GM23338 (cell line): ENCODE measurements at regions not wholly inside any gene's neighbourhood (a gene's known extent, or its start where the extent isn't known, plus 50 kb on each side); places are given as distances from the start of the nearest gene placed in this dataset.

Experiments used
- ATAC-seq: fragments of 200-7000 bp; cut with Tn5 transposase; 3 replicates; pipeline ENCODE4 v1.9.1; 2020
- DNase-seq: peaks from one replicate; pipeline ENCODE4 v3.0.0-alpha.2; 2015; ENCODE audit warnings: low spot score
- H2AFZ ChIP-seq: fragments of 200-600 bp; sonication (generic); 2 replicates; pipeline ENCODE4 v1.8.0; 2016; ENCODE audit warnings: antibody characterized with exemption, mild to moderate bottlenecking, moderate library complexity
- H3F3A ChIP-seq: fragments of 200-600 bp; sonication (generic); replicated peaks from 2 replicates; pipeline ENCODE4 v1.8.0; 2017; ENCODE audit warnings: antibody characterized with exemption, mixed run types, low read depth
- H3K27ac ChIP-seq: fragments of 200-600 bp; sonication (generic); 2 replicates; pipeline ENCODE4 v1.6.1; 2016; ENCODE audit warnings: low read depth
- H3K27me3 ChIP-seq: fragments of 200-600 bp; sonication (generic); 2 replicates; pipeline ENCODE4 v1.8.0; 2016; ENCODE audit warnings: mild to moderate bottlenecking, mixed run types, moderate library complexity; ENCODE audit not compliant: insufficient read depth
- H3K36me3 ChIP-seq: fragments of 200-600 bp; sonication (generic); 2 replicates; pipeline ENCODE4 v1.8.0; 2016; ENCODE audit warnings: mild to moderate bottlenecking; ENCODE audit not compliant: insufficient read depth
- H3K4me1 ChIP-seq: fragments of 200-600 bp; sonication (generic); 2 replicates; pipeline ENCODE4 v1.8.0; 2016; ENCODE audit warnings: mild to moderate bottlenecking, moderate library complexity; ENCODE audit not compliant: insufficient read depth
- H3K4me2 ChIP-seq: fragments of 200-600 bp; sonication (generic); 2 replicates; pipeline ENCODE4 v1.7.1; 2017; ENCODE audit warnings: mixed run types
- H3K4me3 ChIP-seq: fragments of 200-600 bp; sonication (generic); 2 replicates; pipeline ENCODE4 v1.6.1; 2016; ENCODE audit warnings: mixed run types
- H3K79me2 ChIP-seq: fragments of 200-600 bp; sonication (generic); replicated peaks from 2 replicates; pipeline ENCODE4 v1.8.0; 2017; ENCODE audit warnings: mild to moderate bottlenecking; ENCODE audit not compliant: insufficient read depth
- H3K9me2 ChIP-seq: fragments of 200-600 bp; sonication (generic); 2 replicates; pipeline ENCODE4 v1.8.0; 2017; ENCODE audit not compliant: insufficient read depth
- H4K20me1 ChIP-seq: fragments of 200-600 bp; sonication (generic); replicated peaks from 2 replicates; pipeline ENCODE4 v1.8.0; 2017; ENCODE audit warnings: mild to moderate bottlenecking; ENCODE audit not compliant: insufficient read depth
- H3K27ac Mint-ChIP-seq: 2 replicates; pipeline ENCODE4 v1.8.0; 2020; ENCODE audit warnings: inconsistent platforms, mild to moderate bottlenecking, moderate library complexity, mixed read lengths
- H3K27me3 Mint-ChIP-seq: 3 replicates; pipeline ENCODE4 v1.8.0; 2022; ENCODE audit warnings: low read depth, mild to moderate bottlenecking, moderate library complexity, mixed read lengths, inconsistent platforms; ENCODE audit not compliant: insufficient read depth, poor library complexity
- H3K36me3 Mint-ChIP-seq: 3 replicates; pipeline ENCODE4 v1.8.0; 2021; ENCODE audit warnings: low read depth, mild to moderate bottlenecking, inconsistent platforms, moderate library complexity, mixed read lengths
- H3K4me1 Mint-ChIP-seq: 3 replicates; pipeline ENCODE4 v1.8.0; 2020; ENCODE audit warnings: mild to moderate bottlenecking, inconsistent platforms, mixed read lengths
- H3K4me3 Mint-ChIP-seq: 3 replicates; pipeline ENCODE4 v1.8.0; 2021; ENCODE audit warnings: moderate library complexity, mild to moderate bottlenecking, inconsistent platforms, mixed read lengths
- H3K9me3 Mint-ChIP-seq: 3 replicates; pipeline ENCODE4 v1.8.0; 2020; ENCODE audit warnings: moderate library complexity, mild to moderate bottlenecking, inconsistent platforms, mixed read lengths
- CREB1 ChIP-seq: fragments of 250-450 bp; sonication (Bioruptor Pico); IDR thresholded peaks from 2 replicates; pipeline ENCODE4 v1.5.0; 2020; ENCODE audit warnings: low read depth, mild to moderate bottlenecking, moderate library complexity
- ETS1 ChIP-seq: IDR thresholded peaks from 2 replicates; pipeline ENCODE4 v1.6.1; 2016; ENCODE audit warnings: antibody characterized with exemption
- EZH2 ChIP-seq: fragments of 200-600 bp; sonication (generic); IDR thresholded peaks from one replicate; pipeline ENCODE4 v1.8.0; 2017; ENCODE audit warnings: antibody characterized with exemption, mild to moderate bottlenecking, low read depth; ENCODE audit not compliant: unreplicated experiment
- EZH2phosphoT487 ChIP-seq: fragments of 200-600 bp; sonication (generic); IDR thresholded peaks from one replicate; pipeline ENCODE4 v1.8.1; 2018; ENCODE audit warnings: antibody characterized with exemption; ENCODE audit not compliant: unreplicated experiment
- JUNB ChIP-seq: IDR thresholded peaks from one replicate; pipeline ENCODE4 v1.6.1; 2016; ENCODE audit warnings: antibody characterized with exemption; ENCODE audit not compliant: unreplicated experiment
- NANOG ChIP-seq: IDR thresholded peaks from 2 replicates; pipeline ENCODE4 v1.6.1; 2016; ENCODE audit warnings: antibody characterized with exemption, borderline replicate concordance
- POLR2AphosphoS5 ChIP-seq: IDR thresholded peaks from 2 replicates; pipeline ENCODE4 v1.6.1; 2016; ENCODE audit warnings: antibody characterized with exemption, low read depth
- STAT1 ChIP-seq: IDR thresholded peaks from one replicate; pipeline ENCODE4 v1.6.1; 2016; ENCODE audit warnings: antibody characterized with exemption; ENCODE audit not compliant: unreplicated experiment
- ZNF114 ChIP-seq: fragments of 250-450 bp; sonication (Bioruptor Pico); IDR thresholded peaks from 2 replicates; pipeline ENCODE4 v1.5.0; 2020; ENCODE audit warnings: mild to moderate bottlenecking, moderate library complexity
- ZNF331 ChIP-seq: fragments of 250-450 bp; sonication (Bioruptor Pico); IDR thresholded peaks from 2 replicates; pipeline ENCODE4 v1.5.0; 2020; ENCODE audit warnings: low read depth, mild to moderate bottlenecking, moderate library complexity
- TF ChIP-seq, protein P1 (sequence below): IDR thresholded peaks from one replicate; pipeline ENCODE4 v1.6.1; 2018; ENCODE audit warnings: antibody characterized with exemption; ENCODE audit not compliant: unreplicated experiment
- TF ChIP-seq, protein P2 (sequence below): fragments of 250-450 bp; sonication (Bioruptor Pico); IDR thresholded peaks from 2 replicates; pipeline ENCODE4 v1.5.0; 2020; ENCODE audit warnings: mild to moderate bottlenecking, moderate library complexity
- TF ChIP-seq, protein P3 (sequence below), 2 experiments: fragments of 200-600 bp in 1 of 2; sonication (generic) in 1 of 2; conservative IDR thresholded peaks; 2 replicates each; pipeline versions ENCODE4 v1.5.1 to v1.6.1; 2016 to 2017; ENCODE audit warnings: antibody characterized with exemption in 2 of 2, low read depth in 2 of 2, mild to moderate bottlenecking in 2 of 2, moderate library complexity in 1 of 2

GRCh38 chr2:77602771-77603170, 80.6 kb upstream of the LRRTM4 start:
- Histone ChIP-seq H3K4me3 (no peak overlapping the region), H3K36me3 (no peaks in the 10 kb centered on the region), H3F3A (no peaks in the 10 kb centered on the region), H3K4me2 (no peak overlapping the region), H2AFZ (no peak overlapping the region), H4K20me1 (no peaks in the 10 kb centered on the region), H3K27ac (no peak overlapping the region), H3K79me2 (no peaks in the 10 kb centered on the region), H3K4me1 (no peaks in the 10 kb centered on the region), H3K9me2 (no peaks in the 10 kb centered on the region), H3K27me3 (no peaks in the 10 kb centered on the region)
- TF ChIP-seq, protein P1, sequence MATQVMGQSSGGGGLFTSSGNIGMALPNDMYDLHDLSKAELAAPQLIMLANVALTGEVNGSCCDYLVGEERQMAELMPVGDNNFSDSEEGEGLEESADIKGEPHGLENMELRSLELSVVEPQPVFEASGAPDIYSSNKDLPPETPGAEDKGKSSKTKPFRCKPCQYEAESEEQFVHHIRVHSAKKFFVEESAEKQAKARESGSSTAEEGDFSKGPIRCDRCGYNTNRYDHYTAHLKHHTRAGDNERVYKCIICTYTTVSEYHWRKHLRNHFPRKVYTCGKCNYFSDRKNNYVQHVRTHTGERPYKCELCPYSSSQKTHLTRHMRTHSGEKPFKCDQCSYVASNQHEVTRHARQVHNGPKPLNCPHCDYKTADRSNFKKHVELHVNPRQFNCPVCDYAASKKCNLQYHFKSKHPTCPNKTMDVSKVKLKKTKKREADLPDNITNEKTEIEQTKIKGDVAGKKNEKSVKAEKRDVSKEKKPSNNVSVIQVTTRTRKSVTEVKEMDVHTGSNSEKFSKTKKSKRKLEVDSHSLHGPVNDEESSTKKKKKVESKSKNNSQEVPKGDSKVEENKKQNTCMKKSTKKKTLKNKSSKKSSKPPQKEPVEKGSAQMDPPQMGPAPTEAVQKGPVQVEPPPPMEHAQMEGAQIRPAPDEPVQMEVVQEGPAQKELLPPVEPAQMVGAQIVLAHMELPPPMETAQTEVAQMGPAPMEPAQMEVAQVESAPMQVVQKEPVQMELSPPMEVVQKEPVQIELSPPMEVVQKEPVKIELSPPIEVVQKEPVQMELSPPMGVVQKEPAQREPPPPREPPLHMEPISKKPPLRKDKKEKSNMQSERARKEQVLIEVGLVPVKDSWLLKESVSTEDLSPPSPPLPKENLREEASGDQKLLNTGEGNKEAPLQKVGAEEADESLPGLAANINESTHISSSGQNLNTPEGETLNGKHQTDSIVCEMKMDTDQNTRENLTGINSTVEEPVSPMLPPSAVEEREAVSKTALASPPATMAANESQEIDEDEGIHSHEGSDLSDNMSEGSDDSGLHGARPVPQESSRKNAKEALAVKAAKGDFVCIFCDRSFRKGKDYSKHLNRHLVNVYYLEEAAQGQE: no peak
- TF ChIP-seq EZH2: no peak
- TF ChIP-seq EZH2phosphoT487: no peak
- TF ChIP-seq, protein P2, sequence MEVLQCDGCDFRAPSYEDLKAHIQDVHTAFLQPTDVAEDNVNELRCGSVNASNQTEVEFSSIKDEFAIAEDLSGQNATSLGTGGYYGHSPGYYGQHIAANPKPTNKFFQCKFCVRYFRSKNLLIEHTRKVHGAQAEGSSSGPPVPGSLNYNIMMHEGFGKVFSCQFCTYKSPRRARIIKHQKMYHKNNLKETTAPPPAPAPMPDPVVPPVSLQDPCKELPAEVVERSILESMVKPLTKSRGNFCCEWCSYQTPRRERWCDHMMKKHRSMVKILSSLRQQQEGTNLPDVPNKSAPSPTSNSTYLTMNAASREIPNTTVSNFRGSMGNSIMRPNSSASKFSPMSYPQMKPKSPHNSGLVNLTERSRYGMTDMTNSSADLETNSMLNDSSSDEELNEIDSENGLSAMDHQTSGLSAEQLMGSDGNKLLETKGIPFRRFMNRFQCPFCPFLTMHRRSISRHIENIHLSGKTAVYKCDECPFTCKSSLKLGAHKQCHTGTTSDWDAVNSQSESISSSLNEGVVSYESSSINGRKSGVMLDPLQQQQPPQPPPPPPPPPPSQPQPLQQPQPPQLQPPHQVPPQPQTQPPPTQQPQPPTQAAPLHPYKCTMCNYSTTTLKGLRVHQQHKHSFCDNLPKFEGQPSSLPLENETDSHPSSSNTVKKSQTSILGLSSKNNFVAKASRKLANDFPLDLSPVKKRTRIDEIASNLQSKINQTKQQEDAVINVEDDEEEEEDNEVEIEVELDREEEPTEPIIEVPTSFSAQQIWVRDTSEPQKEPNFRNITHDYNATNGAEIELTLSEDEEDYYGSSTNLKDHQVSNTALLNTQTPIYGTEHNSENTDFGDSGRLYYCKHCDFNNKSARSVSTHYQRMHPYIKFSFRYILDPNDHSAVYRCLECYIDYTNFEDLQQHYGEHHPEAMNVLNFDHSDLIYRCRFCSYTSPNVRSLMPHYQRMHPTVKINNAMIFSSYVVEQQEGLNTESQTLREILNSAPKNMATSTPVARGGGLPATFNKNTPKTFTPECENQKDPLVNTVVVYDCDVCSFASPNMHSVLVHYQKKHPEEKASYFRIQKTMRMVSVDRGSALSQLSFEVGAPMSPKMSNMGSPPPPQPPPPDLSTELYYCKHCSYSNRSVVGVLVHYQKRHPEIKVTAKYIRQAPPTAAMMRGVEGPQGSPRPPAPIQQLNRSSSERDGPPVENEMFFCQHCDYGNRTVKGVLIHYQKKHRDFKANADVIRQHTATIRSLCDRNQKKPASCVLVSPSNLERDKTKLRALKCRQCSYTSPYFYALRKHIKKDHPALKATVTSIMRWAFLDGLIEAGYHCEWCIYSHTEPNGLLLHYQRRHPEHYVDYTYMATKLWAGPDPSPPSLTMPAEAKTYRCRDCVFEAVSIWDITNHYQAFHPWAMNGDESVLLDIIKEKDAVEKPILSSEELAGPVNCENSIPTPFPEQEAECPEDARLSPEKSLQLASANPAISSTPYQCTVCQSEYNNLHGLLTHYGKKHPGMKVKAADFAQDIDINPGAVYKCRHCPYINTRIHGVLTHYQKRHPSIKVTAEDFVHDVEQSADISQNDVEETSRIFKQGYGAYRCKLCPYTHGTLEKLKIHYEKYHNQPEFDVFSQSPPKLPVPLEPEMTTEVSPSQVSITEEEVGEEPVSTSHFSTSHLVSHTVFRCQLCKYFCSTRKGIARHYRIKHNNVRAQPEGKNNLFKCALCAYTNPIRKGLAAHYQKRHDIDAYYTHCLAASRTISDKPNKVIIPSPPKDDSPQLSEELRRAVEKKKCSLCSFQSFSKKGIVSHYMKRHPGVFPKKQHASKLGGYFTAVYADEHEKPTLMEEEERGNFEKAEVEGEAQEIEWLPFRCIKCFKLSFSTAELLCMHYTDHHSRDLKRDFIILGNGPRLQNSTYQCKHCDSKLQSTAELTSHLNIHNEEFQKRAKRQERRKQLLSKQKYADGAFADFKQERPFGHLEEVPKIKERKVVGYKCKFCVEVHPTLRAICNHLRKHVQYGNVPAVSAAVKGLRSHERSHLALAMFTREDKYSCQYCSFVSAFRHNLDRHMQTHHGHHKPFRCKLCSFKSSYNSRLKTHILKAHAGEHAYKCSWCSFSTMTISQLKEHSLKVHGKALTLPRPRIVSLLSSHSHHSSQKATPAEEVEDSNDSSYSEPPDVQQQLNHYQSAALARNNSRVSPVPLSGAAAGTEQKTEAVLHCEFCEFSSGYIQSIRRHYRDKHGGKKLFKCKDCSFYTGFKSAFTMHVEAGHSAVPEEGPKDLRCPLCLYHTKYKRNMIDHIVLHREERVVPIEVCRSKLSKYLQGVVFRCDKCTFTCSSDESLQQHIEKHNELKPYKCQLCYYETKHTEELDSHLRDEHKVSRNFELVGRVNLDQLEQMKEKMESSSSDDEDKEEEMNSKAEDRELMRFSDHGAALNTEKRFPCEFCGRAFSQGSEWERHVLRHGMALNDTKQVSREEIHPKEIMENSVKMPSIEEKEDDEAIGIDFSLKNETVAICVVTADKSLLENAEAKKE (CRISPR knock-in tag): no peak
- no peak for TF ChIP-seq ETS1
- TF ChIP-seq ZNF114 (CRISPR knock-in tag): no peak
- no peak for TF ChIP-seq STAT1
- TF ChIP-seq CREB1 (CRISPR knock-in tag): no peak
- no peak for TF ChIP-seq JUNB
- TF ChIP-seq POLR2AphosphoS5: no peak
- TF ChIP-seq ZNF331 (CRISPR knock-in tag): no peak
- TF ChIP-seq, protein P3, sequence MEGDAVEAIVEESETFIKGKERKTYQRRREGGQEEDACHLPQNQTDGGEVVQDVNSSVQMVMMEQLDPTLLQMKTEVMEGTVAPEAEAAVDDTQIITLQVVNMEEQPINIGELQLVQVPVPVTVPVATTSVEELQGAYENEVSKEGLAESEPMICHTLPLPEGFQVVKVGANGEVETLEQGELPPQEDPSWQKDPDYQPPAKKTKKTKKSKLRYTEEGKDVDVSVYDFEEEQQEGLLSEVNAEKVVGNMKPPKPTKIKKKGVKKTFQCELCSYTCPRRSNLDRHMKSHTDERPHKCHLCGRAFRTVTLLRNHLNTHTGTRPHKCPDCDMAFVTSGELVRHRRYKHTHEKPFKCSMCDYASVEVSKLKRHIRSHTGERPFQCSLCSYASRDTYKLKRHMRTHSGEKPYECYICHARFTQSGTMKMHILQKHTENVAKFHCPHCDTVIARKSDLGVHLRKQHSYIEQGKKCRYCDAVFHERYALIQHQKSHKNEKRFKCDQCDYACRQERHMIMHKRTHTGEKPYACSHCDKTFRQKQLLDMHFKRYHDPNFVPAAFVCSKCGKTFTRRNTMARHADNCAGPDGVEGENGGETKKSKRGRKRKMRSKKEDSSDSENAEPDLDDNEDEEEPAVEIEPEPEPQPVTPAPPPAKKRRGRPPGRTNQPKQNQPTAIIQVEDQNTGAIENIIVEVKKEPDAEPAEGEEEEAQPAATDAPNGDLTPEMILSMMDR (conservative IDR thresholded peaks at IDR 0.05; ENCODE audit: low read depth in 2 of 2): no peak
- TF ChIP-seq NANOG: no peak
- Mint-ChIP-seq H3K27ac (no peak overlapping the region), H3K4me3 (no peak overlapping the region), H3K27me3 (no peaks in the 10 kb centered on the region), H3K36me3 (no peaks in the 10 kb centered on the region), H3K9me3 (no peaks in the 10 kb centered on the region), H3K4me1 (no peaks in the 10 kb centered on the region)
- no peak for ATAC-seq
- DNase-seq: no peak
